HG03457 (cell line): ENCODE measurements at regions not wholly inside any gene's neighbourhood (a gene's known extent, or its start where the extent isn't known, plus 50 kb on each side); places are given as distances from the start of the nearest gene placed in this dataset.

ENCODE experiments used
- ATAC-seq: cut with Tn5 transposase; IDR thresholded peaks from one replicate; pipeline ENCODE4 v1.9.1; 2021; ENCODE audit warnings: moderate number of reproducible peaks; ENCODE audit not compliant: unreplicated experiment

GRCh38 chr12:78680596-78680995, 184.0 kb upstream of the SYT1 start:
- ATAC-seq, result no peak

DNA sequence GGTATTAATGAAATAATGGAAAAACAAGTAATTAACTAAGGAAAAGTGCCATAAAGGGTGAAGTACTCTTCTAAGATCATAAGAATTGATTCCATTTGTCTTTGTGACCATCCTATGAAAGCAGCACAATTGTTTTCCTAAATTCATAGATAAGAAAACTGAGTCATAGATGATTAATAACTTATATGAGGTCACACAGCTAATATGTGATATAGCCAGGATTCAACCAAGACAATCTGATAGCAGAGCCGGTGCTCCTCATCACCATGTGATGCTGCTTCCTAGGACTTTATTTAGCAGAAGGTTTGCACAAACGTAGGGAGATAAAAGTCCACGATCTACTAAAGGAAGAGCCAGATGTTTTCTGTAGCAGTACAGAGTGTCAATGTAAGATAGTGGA, 181.5 kb upstream of the SYT1 start:
- no peak for ATAC-seq

GRCh38 chr12:78683626-78684025, 180.9 kb upstream of the SYT1 start:
- ATAC-seq, result no peak

GRCh38 chr12:78684419-78684818, 180.2 kb upstream of the SYT1 start:
- no peak for ATAC-seq

- no peak for ATAC-seq
Observed at GRCh38 chr12:78695749-78696148, 168.8 kb upstream of the SYT1 start.

GRCh38 chr12:78696267-78696666, 168.3 kb upstream of the SYT1 start:
- no peak for ATAC-seq

DNA sequence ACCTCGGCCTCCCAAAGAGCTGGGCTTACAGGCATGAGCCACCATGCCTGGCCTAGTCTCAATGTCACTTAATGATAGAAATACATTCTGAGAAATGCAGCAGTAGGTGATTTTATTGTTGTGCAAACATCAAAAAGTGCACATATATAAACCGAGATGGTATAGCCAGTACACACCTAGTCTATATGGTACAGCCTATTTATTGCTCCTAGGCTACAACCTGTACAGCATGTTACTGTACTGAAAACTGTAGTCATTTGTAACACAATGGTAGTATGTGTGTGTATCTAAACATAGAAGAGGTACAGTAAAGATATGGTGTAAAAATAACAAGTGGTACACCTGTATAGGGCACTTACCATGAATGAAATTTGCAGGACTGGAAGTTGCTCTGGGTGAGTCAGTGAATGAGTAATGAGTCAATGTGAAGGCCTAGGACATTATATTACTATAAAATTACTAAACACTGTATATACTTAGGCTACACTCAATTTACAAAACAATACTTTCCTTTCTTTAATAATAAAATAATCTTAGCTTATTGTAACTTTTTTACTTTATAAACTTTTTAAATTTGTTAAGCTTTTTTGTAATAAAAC, 166.7 kb upstream of the SYT1 start:
- ATAC-seq, result no peak

GRCh38 chr12:78698747-78699146, 165.8 kb upstream of the SYT1 start:
- ATAC-seq, result no peak

GRCh38 chr12:78700565-78700964, 164.0 kb upstream of the SYT1 start:
- ATAC-seq, result no peak

DNA sequence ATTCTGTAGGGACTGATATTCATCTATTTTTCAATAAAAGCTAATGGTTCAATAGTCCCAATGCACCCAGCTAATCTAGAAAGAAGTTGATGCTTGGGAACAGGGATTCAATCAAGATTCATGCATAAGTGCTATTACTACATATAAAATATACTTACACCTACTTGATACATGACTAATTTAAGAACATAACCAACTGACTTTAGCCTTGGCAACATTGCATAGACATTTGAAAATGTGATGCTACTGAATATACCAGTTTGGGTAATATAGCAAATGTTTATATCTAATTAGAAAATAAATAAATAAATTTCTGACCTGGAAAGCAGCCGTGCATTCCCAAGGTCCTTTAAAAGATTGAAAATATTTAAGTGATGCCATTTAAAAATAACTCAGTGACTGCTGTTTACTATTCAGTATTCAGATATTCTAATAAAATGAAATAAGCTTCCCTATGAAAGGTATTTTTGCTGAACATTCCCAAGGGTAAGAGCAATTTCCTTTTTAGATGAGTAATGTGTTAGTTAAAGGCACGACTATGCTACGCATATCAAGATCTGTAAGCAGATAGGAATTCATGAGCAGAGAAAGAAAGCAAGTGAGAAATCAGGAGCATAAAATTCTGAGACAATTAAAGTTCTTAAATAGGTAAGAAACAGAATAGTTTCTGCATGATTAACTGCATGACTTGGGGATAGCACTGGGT, 160.6 kb upstream of the SYT1 start:
- ATAC-seq, result no peak

GRCh38 chr12:78711954-78712353, 152.6 kb upstream of the SYT1 start:
- ATAC-seq, result no peak

DNA sequence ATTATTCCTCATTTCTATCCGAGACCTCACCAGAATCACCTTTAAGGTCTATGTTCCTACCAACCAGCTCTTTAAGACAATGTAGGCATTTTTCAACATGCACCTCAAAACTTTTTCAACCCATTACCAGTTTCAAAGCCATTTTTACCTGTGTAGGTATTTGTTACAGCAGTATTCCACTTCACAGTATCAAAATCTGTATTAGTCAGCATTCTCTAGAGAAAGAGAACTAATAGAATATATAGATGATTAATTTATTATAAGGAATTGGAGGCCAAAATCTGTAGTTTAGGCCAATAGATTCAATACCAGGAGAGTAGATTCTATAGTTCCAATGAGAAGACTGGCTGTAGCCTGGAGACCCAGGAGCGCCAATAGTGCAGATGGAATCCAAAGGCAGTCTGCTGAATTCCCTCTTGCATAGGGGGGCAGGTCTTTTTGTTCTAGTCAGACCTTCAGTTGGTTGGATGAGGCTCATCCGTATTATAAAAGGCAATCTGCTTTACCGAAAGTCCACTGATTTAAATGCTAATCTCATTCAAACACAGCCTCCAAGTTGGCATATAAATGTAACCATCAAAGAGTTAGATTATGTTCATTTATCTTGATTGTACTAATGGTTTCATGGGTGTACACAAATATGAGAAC, 151.6 kb upstream of the SYT1 start:
- no peak for ATAC-seq

DNA sequence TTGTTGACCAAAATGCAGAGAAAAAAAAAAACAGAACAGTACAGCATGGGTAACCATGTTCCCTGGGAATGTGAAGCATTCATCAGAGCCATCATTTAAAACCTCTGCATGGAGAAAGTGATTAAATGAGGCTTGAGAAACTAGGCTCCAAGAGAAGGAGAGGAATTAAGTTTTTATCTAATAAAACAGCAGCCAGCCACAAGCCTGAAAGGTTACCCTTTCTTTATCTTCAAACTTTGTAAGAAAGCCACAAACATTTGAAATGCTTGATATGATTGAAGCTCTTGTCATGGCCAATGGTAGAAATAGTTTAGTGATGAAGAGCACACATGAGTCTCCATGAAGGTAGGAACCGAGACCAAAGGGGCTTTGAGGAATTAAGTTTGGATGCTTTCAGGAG, 144.9 kb upstream of the SYT1 start:
- no peak for ATAC-seq

GRCh38 chr12:78721906-78722305, 142.7 kb upstream of the SYT1 start:
- no peak for ATAC-seq

- ATAC-seq, result no peak
Observed at GRCh38 chr12:78725033-78725432, 139.5 kb upstream of the SYT1 start.

DNA sequence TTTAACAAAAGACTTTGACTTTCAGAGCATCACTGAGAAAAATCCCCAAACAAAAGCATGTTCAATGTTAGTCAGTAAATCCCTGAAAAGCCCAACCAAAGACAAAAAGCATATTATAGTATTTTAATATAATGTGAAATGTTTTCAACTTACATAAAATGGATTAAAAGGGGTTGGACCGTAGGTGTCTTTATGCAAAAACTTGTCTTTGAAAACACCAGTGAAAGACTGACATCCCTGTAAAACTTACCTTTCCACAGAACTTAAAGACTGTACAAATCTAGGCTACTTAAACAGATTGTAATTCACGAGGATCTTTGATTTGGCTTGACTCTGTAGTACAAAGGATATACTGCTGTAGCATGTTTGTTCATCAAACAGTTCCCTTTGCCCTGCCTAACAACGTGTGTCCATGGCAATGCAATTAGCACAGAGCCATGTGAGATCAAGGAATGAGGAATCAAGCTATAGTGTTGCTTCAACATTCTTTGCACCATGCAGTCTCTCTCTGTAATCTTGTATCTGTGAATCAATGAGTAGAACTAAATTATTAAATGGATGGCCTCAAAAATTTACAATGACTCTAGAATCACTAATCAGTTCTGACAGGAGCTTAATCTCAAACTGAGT, 138.5 kb upstream of the SYT1 start:
- ATAC-seq, result no peak

- no peak for ATAC-seq
Observed at GRCh38 chr12:78726854-78727253, 137.7 kb upstream of the SYT1 start.

DNA sequence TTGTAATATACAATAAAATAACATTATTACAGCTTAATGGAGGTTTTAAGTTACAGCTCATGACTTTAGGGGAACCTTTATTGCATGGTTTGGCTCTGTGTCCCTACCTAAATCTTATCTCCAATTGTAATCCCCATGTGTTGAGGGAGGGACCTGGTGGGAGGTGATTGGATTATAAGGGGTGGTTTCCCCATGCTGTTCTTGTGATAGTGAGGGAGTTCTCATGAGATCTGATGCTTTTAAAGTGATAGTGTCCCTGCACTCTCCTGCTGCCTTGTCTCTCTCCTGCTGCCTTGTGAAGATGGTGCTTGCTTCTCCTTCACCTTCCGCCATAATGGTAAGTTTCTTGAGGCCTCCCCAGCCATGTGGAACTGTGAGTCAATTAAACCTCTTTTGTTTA, 132.1 kb upstream of the SYT1 start:
- no peak for ATAC-seq

- no peak for ATAC-seq
Observed at GRCh38 chr12:78739653-78740052, 124.9 kb upstream of the SYT1 start.

DNA sequence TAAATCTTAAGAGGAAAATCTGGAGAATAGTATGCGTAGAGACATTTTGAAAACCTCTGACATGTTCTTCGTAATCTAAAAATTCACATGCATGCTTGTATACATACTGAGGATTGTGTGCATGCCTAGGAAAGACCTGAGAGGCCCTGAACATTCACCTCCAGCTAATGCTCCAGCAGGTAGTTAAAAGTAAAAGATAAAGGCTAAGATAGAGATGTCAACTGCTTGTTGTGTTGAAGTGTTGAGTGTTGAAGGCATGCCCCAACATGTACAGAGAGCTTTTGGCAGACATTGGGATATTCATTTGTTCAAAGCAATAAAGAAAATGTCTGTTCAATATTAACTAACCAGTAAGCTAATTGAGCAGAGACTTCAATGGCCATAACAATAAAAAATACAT, 118.6 kb upstream of the SYT1 start:
- ATAC-seq, result no peak

GRCh38 chr12:78753058-78753457, 111.5 kb upstream of the SYT1 start:
- no peak for ATAC-seq

DNA sequence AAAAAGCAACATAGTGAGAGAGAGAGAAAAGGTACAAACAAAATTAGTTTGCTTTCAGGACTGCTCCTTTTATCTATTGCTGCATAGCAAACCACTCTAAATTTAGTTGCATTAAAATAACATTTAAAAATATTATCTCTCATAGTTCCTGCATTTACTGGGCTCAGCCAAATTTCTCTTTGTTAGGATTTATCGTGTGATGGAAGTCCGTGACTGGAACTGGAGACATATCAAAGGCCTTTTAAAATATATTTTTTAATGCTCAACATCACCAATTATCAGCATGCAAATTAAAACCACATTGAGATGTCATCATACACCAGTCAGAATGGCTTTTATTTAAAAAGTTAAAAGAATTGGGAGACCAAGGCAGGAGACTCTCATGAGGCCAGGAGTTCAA, 107.6 kb upstream of the SYT1 start:
- no peak for ATAC-seq
